RWPE2 (cell line): ENCODE measurements at regions not wholly inside any gene's neighbourhood (a gene's known extent, or its start where the extent isn't known, plus 50 kb on each side); places are given as distances from the start of the nearest gene placed in this dataset.
A peak's percentile ranks its signal among the peaks of the same experiment; 100 is the strongest.

ENCODE experiments used
- ATAC-seq: fragments of 200-7000 bp; cut with Tn5 transposase; 3 replicates; pipeline ENCODE4 v1.9.1; 2021; ENCODE audit warnings: low read depth
- DNase-seq: peaks from one replicate; pipeline ENCODE4 v3.0.0-alpha.2; 2020; ENCODE audit warnings: low spot score
- H3K27ac ChIP-seq: fragments of 450-650 bp; 2 replicates; pipeline ENCODE4 v1.5.1; 2017; ENCODE audit warnings: mild to moderate bottlenecking; ENCODE audit not compliant: poor library complexity, severe bottlenecking
- H3K27me3 ChIP-seq: fragments of 250-450 bp; sonication (Bioruptor Pico); 2 replicates; pipeline ENCODE4 v1.5.1; 2021; ENCODE audit warnings: mild to moderate bottlenecking, moderate library complexity; ENCODE audit not compliant: insufficient read depth, poor library complexity, severe bottlenecking
- H3K36me3 ChIP-seq: fragments of 250-450 bp; sonication (Bioruptor Pico); 2 replicates; pipeline ENCODE4 v1.5.1; 2020; ENCODE audit warnings: low read depth, mild to moderate bottlenecking, moderate library complexity
- H3K4me1 ChIP-seq: fragments of 250-450 bp; sonication (Bioruptor Pico); 2 replicates; pipeline ENCODE4 v1.5.1; 2021; ENCODE audit warnings: mild to moderate bottlenecking, moderate library complexity; ENCODE audit not compliant: insufficient read depth, poor library complexity, severe bottlenecking
- H3K4me3 ChIP-seq: fragments of 250-450 bp; sonication (Bioruptor Pico); 2 replicates; pipeline ENCODE4 v1.5.1; 2021; ENCODE audit warnings: mild to moderate bottlenecking, moderate library complexity; ENCODE audit not compliant: severe bottlenecking
- H3K9me3 ChIP-seq: fragments of 250-450 bp; sonication (Bioruptor Pico); 2 replicates; pipeline ENCODE4 v1.5.1; 2021; ENCODE audit warnings: mild to moderate bottlenecking, moderate library complexity; ENCODE audit not compliant: severe bottlenecking
- CTCF ChIP-seq: fragments of 450-650 bp; IDR thresholded peaks from one replicate; pipeline ENCODE4 v1.5.1; 2017; ENCODE audit warnings: mild to moderate bottlenecking, moderate library complexity; ENCODE audit not compliant: poor library complexity, severe bottlenecking

- ATAC-seq = peak; percentile 33; the same call in 2 of the 3 replicates
- TF ChIP-seq CTCF = no peak
These were observed 57.7 kb upstream of the C4orf54 start for GRCh38 chr4:99715286-99715685.

GRCh38 chr4:99714179-99714578, 56.6 kb upstream of the C4orf54 start:
- TF ChIP-seq CTCF = no peak
- no peak for ATAC-seq

More at GRCh38 chr4:99715286-99715685, 57.7 kb upstream of the C4orf54 start:
- Histone ChIP-seq H3K27ac (no peak overlapping the region), H3K9me3 (no peaks in the 10 kb centered on the region), H3K27me3 (no peaks in the 10 kb centered on the region), H3K4me1 (peaks cover 20% of the 10 kb centered on the region), H3K4me3 (no peak overlapping the region), H3K36me3 (no peaks in the 10 kb centered on the region)
- DNase-seq = no peak

GRCh38 chr4:99712530-99712929, 54.9 kb upstream of the C4orf54 start:
- Histone ChIP-seq H3K36me3 (no peaks in the 10 kb centered on the region), H3K9me3 (no peaks in the 10 kb centered on the region), H3K4me3 (no peak overlapping the region), H3K27ac (no peak overlapping the region), H3K4me1 (peaks cover 25% of the 10 kb centered on the region), H3K27me3 (no peaks in the 10 kb centered on the region)
- DNase-seq = no peak
- ATAC-seq = no peak
- TF ChIP-seq CTCF = no peak

More at GRCh38 chr4:99714179-99714578, 56.6 kb upstream of the C4orf54 start:
- no peak overlapping the region for H3K4me3 ChIP-seq
- no peaks in the 10 kb centered on the region for H3K9me3 ChIP-seq
- H3K36me3 ChIP-seq = no peaks in the 10 kb centered on the region
- DNase-seq = no peak
- H3K27ac ChIP-seq = no peak overlapping the region
- peaks cover 25% of the 10 kb centered on the region for H3K4me1 ChIP-seq
- no peaks in the 10 kb centered on the region for H3K27me3 ChIP-seq

- peaks cover 25% of the 10 kb centered on the region for H3K4me1 ChIP-seq
- H3K4me3 ChIP-seq = no peak overlapping the region
- ATAC-seq (no peak), DNase-seq (no peak)
- H3K27me3 ChIP-seq = no peaks in the 10 kb centered on the region
- H3K36me3 ChIP-seq = no peaks in the 10 kb centered on the region
- no peak overlapping the region for H3K27ac ChIP-seq
- H3K9me3 ChIP-seq = no peaks in the 10 kb centered on the region
- no peak for TF ChIP-seq CTCF
These were observed 54.5 kb upstream of the C4orf54 start for GRCh38 chr4:99712099-99712498.

- DNase-seq (no peak), ATAC-seq (no peak)
- no peaks in the 10 kb centered on the region for H3K36me3 ChIP-seq
- peaks cover 25% of the 10 kb centered on the region for H3K4me1 ChIP-seq
- H3K27me3 ChIP-seq = no peaks in the 10 kb centered on the region
- no peak for TF ChIP-seq CTCF
- H3K27ac ChIP-seq = peak overlapping the region; percentile 63
- no peaks in the 10 kb centered on the region for H3K9me3 ChIP-seq
- no peak overlapping the region for H3K4me3 ChIP-seq
These were observed 54.0 kb upstream of the C4orf54 start for GRCh38 chr4:99711657-99712056.
